Endothelial cell of umbilical vein (primary cell): ENCODE measurements at regions not wholly inside any gene's neighbourhood (a gene's known extent, or its start where the extent isn't known, plus 50 kb on each side); places are given as distances from the start of the nearest gene placed in this dataset.

ENCODE experiments used
- CTCF ChIP-seq, 2 donors: IDR thresholded peaks; 1 replicate in 1 of 2; 2 replicates in 1 of 2; pipeline ENCODE4 v1.5.1; 2011; ENCODE audit warnings: low read length in 2 of 2, mild to moderate bottlenecking in 2 of 2, moderate library complexity in 2 of 2, control low read depth in 1 of 2, inconsistent platforms in 1 of 2, low read depth in 1 of 2; ENCODE audit not compliant: insufficient read depth in 1 of 2; ENCODE audit errors: extremely low read depth in 1 of 2
- EZH2 ChIP-seq: IDR thresholded peaks from 2 replicates; pipeline ENCODE4 v1.6.1; 2012; ENCODE audit warnings: borderline replicate concordance, low read depth, mild to moderate bottlenecking, moderate library complexity, low read length, inconsistent platforms; ENCODE audit not compliant: severe bottlenecking
- FOS ChIP-seq: IDR thresholded peaks from 2 replicates; pipeline ENCODE4 v1.6.1; 2011; ENCODE audit warnings: mild to moderate bottlenecking, low read length, moderate library complexity, borderline replicate concordance; ENCODE audit not compliant: insufficient read depth
- GATA2 ChIP-seq: IDR thresholded peaks from 2 replicates; pipeline ENCODE4 v1.7.0; 2011; ENCODE audit warnings: low read depth, mild to moderate bottlenecking, moderate library complexity, mixed read lengths, low read length; ENCODE audit not compliant: insufficient read length, insufficient read depth
- POLR2A ChIP-seq: IDR thresholded peaks from 2 replicates; pipeline ENCODE4 v1.6.1; 2012; ENCODE audit warnings: low read depth, mild to moderate bottlenecking, control low read depth, low read length
- POLR2AphosphoS5 ChIP-seq: IDR thresholded peaks from 2 replicates; pipeline ENCODE4 v1.6.1; 2012; ENCODE audit warnings: low read depth, mild to moderate bottlenecking, control low read depth, low read length, moderate library complexity; ENCODE audit not compliant: insufficient read depth

- TF ChIP-seq CTCF (IDR thresholded peaks at IDR 0.05; ENCODE audit: extremely low read depth in 1 of 2, insufficient read depth in 1 of 2, low read depth in 1 of 2, low read length in 2 of 2) (no peak), FOS (no peak), POLR2A (no peak), EZH2 (no peak), POLR2AphosphoS5 (no peak), GATA2 (no peak)
These were observed 190.1 kb upstream of the ITGA1 start for GRCh38 chr5:52597625-52598024.
